ENCODE measurements at regions not wholly inside any gene's neighbourhood (a gene's known extent, or its start where the extent isn't known, plus 50 kb on each side); places are given as distances from the start of the nearest gene placed in this dataset.

DNA sequence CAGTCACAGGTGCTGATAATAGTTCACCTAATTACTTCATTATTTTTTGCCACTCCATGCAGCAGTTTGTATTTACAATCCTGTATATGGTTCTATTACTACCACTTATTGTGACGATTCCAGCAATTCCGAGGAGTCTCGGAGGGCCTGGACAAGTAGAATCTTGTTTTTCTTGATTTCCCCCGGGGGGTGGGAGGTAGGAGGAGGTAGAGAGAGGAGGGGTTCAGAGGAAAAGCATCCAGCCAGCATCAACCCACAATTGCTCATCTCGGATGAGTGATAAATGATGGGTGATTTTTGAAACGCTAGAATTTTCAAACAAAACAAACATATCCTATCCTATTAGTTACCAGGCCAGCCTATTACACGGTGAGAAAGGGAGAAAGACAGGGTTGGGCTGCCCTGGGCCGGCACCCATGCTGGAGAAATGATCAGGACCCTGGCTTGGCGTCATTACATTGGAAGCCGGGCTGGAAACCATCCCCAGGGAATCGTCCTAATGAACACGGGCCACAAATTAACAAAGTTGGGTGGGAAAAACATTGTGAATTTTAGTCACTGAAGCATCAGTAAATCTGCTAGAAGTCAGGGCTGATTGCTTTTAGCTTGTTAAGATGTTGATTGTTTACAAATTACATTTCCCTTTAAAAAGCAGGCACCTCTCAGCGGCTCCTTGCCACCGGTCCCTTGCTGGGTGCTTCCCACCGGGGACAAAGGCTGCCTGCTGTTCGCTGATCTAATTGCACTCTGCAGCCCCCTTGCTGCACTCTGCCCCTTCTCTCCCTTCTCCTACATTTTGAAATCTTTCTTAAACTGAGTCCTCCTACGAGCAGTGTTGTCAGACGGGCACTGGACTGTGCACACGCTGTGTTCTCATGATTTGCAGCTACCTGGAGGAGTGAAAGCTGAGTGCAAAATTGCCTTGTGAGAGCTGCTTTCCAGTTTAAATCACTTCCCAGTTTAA, 95.5 kb downstream of the FAM204A start:
- no peak overlapping the region for H3K4me3 ChIP-seq (ENCODE audit: low read depth, low read length)
- DNase-seq (ENCODE audit: low read depth) = no peak
- TF ChIP-seq, protein P1, sequence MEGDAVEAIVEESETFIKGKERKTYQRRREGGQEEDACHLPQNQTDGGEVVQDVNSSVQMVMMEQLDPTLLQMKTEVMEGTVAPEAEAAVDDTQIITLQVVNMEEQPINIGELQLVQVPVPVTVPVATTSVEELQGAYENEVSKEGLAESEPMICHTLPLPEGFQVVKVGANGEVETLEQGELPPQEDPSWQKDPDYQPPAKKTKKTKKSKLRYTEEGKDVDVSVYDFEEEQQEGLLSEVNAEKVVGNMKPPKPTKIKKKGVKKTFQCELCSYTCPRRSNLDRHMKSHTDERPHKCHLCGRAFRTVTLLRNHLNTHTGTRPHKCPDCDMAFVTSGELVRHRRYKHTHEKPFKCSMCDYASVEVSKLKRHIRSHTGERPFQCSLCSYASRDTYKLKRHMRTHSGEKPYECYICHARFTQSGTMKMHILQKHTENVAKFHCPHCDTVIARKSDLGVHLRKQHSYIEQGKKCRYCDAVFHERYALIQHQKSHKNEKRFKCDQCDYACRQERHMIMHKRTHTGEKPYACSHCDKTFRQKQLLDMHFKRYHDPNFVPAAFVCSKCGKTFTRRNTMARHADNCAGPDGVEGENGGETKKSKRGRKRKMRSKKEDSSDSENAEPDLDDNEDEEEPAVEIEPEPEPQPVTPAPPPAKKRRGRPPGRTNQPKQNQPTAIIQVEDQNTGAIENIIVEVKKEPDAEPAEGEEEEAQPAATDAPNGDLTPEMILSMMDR (conservative IDR thresholded peaks at IDR 0.05; ENCODE audit: low read depth, low read length) = no peak

DNA sequence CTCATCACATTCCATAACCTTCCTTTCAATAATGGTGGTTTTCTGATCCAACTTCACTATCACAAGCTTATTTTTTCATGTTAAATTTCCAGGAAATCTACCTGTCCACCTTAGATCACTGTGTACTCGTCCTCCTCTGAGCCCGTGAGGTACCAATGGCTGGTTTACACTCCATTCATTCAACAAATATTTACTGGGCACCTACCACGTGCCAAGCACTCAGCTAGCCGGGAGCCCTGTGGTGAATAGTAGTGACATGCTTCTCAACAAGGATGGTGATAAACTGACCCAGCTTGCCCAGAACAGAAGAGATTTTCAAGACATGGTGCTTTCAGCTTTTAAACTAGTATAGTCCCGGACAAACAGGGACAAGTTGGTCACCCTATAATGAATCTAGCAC, 98.2 kb downstream of the FAM204A start:
- H3K4me3 ChIP-seq (ENCODE audit: low read depth, low read length) = no peak overlapping the region
- TF ChIP-seq, protein P1 (conservative IDR thresholded peaks at IDR 0.05; ENCODE audit: low read depth, low read length) = no peak
- DNase-seq (ENCODE audit: low read depth) = no peak

DNA sequence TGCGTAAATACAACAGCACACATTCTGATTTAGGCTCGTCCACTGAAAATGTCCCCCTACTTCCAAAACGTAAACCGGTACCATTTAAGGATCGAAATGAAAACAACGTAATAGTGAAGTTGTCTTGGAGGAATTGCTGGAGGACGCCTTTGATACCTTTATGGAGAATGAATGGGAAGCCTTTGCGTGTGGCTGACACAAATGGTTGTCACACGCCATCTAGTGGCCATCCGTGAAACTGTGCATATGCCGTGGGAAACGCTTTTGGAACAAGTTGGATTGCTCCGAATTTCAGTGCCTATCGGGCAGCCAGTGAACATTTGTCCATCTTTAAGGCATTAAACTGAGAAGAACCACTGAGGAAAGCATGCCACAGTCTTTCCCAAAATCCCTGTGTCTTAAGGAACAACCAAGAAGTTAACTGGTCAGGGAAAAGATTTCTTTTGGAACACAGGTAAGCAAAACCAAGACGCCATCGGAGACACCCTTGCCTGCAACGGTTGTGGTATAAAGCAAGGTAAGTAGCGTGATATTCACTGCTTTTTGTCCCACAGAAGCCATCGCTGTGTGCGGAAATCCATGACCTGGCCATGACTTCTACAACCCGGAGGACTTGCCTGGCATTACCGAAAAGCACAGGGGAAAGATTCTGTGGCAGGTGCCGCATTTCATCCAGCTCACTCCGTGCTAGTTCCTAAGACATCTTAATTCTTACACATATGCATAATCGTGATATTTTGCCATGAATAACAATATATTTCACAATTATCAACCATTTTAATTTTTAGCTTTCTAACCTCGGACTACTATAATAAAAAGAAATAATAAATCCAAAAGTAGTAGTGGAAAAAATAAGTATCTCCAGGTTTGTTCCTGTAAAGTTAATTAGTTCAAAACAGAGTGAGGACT, 100.6 kb downstream of the FAM204A start:
- peak overlapping the region; percentile 43 for H3K4me3 ChIP-seq (ENCODE audit: low read depth, low read length)
- TF ChIP-seq, protein P1 (conservative IDR thresholded peaks at IDR 0.05; ENCODE audit: low read depth, low read length) = peak; percentile 94
- peak; percentile 45 for DNase-seq (ENCODE audit: low read depth)

DNA sequence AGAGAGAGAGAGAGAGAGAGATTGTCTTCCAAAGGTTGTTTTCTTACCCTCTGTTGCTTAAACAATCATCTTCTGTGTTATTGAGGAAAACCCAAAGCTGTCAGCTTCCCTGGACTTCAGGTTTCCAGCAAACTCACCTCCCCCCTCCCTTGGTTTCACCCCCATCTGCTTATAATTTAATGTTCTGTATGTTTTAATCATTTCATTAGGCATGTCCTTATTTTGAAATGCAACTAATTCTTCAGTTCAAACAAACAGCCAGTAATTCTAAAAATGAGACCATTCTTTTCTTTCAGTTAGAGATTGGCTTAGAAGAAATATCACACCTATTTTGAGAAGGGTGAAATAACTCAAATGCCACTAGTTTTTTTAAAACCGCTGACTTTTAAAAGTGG, 102.9 kb downstream of the FAM204A start:
- TF ChIP-seq, protein P1 (conservative IDR thresholded peaks at IDR 0.05; ENCODE audit: low read depth, low read length) = no peak
- DNase-seq (ENCODE audit: low read depth) = no peak
- no peak overlapping the region for H3K4me3 ChIP-seq (ENCODE audit: low read depth, low read length)

DNA sequence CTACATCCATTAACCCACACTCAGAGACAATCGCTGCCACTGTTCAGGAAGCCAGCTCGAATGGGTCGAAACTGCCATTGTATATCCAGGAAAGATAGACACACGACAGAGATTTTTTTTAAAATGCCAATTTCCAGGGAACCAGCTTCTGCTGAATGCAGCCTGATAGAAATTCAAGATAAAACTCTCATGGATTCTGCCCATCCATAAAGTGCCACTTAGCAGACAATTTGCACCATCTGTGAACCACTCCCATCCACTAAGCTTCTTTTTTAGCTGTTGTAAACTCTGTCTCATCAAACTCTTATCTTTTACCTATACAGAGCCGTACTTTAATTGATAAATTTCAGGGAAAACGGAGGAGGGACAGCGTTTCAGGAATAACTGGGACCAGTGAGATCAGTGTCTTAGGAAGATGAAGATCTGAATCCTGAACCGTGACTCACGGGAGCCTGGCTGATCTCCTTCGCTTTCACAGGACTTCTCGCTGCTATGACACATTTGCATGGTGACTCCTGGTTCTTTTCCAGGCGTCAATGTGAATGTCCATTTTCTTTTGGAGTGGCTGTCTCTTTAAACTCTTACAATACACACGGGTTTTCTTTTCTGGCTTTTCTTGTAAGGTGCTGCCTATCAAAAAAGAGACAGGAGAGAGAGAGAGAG, 103.4 kb downstream of the FAM204A start:
- no peak for DNase-seq (ENCODE audit: low read depth)

DNA sequence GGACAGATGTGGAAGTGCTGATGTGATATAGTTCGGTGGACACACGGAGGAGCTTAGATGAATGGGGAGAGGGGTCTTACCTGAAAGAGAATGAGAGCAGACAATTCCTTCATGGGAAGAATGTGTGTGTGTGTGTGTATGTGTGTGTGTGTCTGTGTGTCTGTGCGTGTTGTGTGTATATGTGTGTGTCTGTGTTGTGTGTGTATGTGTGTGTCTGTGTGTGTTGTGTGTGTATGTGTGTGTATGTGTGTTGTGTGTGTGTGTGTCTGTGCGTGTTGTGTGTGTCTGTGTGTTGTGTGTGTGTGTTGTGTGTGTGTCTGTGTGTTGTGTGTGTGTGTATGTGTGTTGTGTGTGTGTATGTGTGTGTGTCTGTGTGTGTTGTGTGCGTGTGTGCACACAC, 104.2 kb downstream of the FAM204A start:
- no peak for DNase-seq (ENCODE audit: low read depth)
- H3K4me3 ChIP-seq (ENCODE audit: low read depth, low read length) = no peak overlapping the region
- TF ChIP-seq, protein P1 (conservative IDR thresholded peaks at IDR 0.05; ENCODE audit: low read depth, low read length) = no peak

More for the DNA sequence above, 103.4 kb downstream of the FAM204A start:
- no peak overlapping the region for H3K4me3 ChIP-seq (ENCODE audit: low read depth, low read length)
- TF ChIP-seq, protein P1 (conservative IDR thresholded peaks at IDR 0.05; ENCODE audit: low read depth, low read length) = no peak
